Keratinocyte (primary cell): ENCODE measurements at regions not wholly inside any gene's neighbourhood (a gene's known extent, or its start where the extent isn't known, plus 50 kb on each side); places are given as distances from the start of the nearest gene placed in this dataset.
A peak's percentile ranks its signal among the peaks of the same experiment; 100 is the strongest.

Source experiments
- DNase-seq: peaks from one replicate; pipeline ENCODE4 v3.0.0-alpha.2; 2011; ENCODE audit warnings: low read depth, missing footprints, low spot score
- FAIRE-seq: peaks from 2 replicates; lab custom pipeline; 2011; peaks lifted over from hg19 to GRCh38; lab: Jason Lieb, UNC
- H2AFZ ChIP-seq: 2 replicates; pipeline ENCODE4 v1.6.0; 2012; ENCODE audit warnings: low read length, control low read depth, inconsistent platforms; ENCODE audit not compliant: control insufficient read depth
- H3K27ac ChIP-seq: 2 replicates; pipeline ENCODE4 v1.5.1; 2011; ENCODE audit warnings: low read length; ENCODE audit not compliant: control insufficient read depth, insufficient read depth
- H3K27me3 ChIP-seq: 3 replicates; pipeline ENCODE4 v1.6.0; 2011; ENCODE audit warnings: low read length; ENCODE audit not compliant: control insufficient read depth, insufficient read depth; ENCODE audit errors: extremely low read depth
- H3K36me3 ChIP-seq, 2 experiments: 2 replicates in 1 of 2; 3 replicates in 1 of 2; pipeline ENCODE4 v1.5.1; 2011; ENCODE audit warnings: low read length in 2 of 2, mild to moderate bottlenecking in 1 of 2; ENCODE audit not compliant: control insufficient read depth in 2 of 2, insufficient read depth in 2 of 2; ENCODE audit errors: extremely low read depth in 1 of 2
- H3K4me1 ChIP-seq: 3 replicates; pipeline ENCODE4 v1.5.1; 2011; ENCODE audit warnings: low read length; ENCODE audit not compliant: control insufficient read depth, insufficient read depth; ENCODE audit errors: extremely low read depth
- H3K4me2 ChIP-seq: 3 replicates; pipeline ENCODE4 v1.6.0; 2011; ENCODE audit warnings: low read depth, low read length; ENCODE audit not compliant: control insufficient read depth, insufficient read depth; ENCODE audit errors: extremely low read depth
- H3K4me3 ChIP-seq, 3 experiments: fragments of 200-600 bp in 1 of 3; sonication (generic) in 1 of 3; 2 replicates in 2 of 3; 3 replicates in 1 of 3; pipeline ENCODE4 v1.5.1; 2011 to 2016; ENCODE audit warnings: low read length in 3 of 3, mild to moderate bottlenecking in 3 of 3, control low read depth in 2 of 3, inconsistent platforms in 1 of 3, low read depth in 1 of 3, mixed read lengths in 1 of 3, mixed run types in 1 of 3, moderate library complexity in 1 of 3; ENCODE audit not compliant: control insufficient read depth in 2 of 3, insufficient read depth in 2 of 3; ENCODE audit errors: extremely low read depth in 1 of 3
- H3K79me2 ChIP-seq: 2 replicates; pipeline ENCODE4 v1.6.0; 2012; ENCODE audit warnings: low read length; ENCODE audit not compliant: control insufficient read depth, insufficient read depth
- H3K9ac ChIP-seq: 3 replicates; pipeline ENCODE4 v1.6.0; 2011; ENCODE audit warnings: low read length; ENCODE audit not compliant: control insufficient read depth, insufficient read depth; ENCODE audit errors: extremely low read depth
- H3K9me1 ChIP-seq: 3 replicates; pipeline ENCODE4 v1.6.0; 2011; ENCODE audit warnings: low read length; ENCODE audit not compliant: control insufficient read depth, insufficient read depth; ENCODE audit errors: extremely low read depth
- H3K9me3 ChIP-seq: 2 replicates; pipeline ENCODE4 v1.5.1; 2012; ENCODE audit warnings: low read depth, low read length; ENCODE audit not compliant: control insufficient read depth
- H4K20me1 ChIP-seq: 3 replicates; pipeline ENCODE4 v1.6.0; 2011; ENCODE audit warnings: low read length; ENCODE audit not compliant: control insufficient read depth, insufficient read depth; ENCODE audit errors: extremely low read depth
- CTCF ChIP-seq, 3 experiments: IDR thresholded peaks in 1 of 3; conservative IDR thresholded peaks in 1 of 3; optimal IDR thresholded peaks in 1 of 3; 2 replicates in 2 of 3; 3 replicates in 1 of 3; pipeline versions ENCODE3 to v1.5.1; 2011; ENCODE audit warnings: low read length in 3 of 3, mild to moderate bottlenecking in 3 of 3, moderate library complexity in 2 of 3, control low read depth in 1 of 3, inconsistent platforms in 1 of 3; ENCODE audit not compliant: insufficient read depth in 2 of 3; ENCODE audit errors: extremely low read depth in 1 of 3
- EZH2 ChIP-seq: IDR thresholded peaks from one replicate; pipeline ENCODE4 v1.6.1; 2012; ENCODE audit warnings: inconsistent platforms, mild to moderate bottlenecking, low read length, moderate library complexity
- dilution Hi-C: fragments of 300-500 bp; cut with MboI; formaldehyde crosslinking; loops from one replicate; pipeline ENCODE4 v1.7.0; 2020; ENCODE audit warnings: low sequenced_read_pairs; ENCODE audit not compliant: extremely low pct_ligation_motif_present

- Histone ChIP-seq H3K27me3 (peaks cover 7% of the 10 kb centered on the region), H2AFZ (peak overlapping the region; percentile 62), H3K27ac (no peak overlapping the region), H3K4me1 (no peaks in the 10 kb centered on the region), H3K36me3 (no peaks in the 10 kb centered on the region), H3K4me2 (no peak overlapping the region), H4K20me1 (no peaks in the 10 kb centered on the region), H3K79me2 (no peaks in the 10 kb centered on the region), H3K9me1 (no peaks in the 10 kb centered on the region), H3K9me3 (no peaks in the 10 kb centered on the region), H3K4me3 (no peak overlapping the region), H3K9ac (no peak overlapping the region)
- TF ChIP-seq CTCF (optimal IDR thresholded peaks at IDR 0.05 in 1 of 3, IDR thresholded peaks at IDR 0.05 in 1 of 3, conservative IDR thresholded peaks at IDR 0.05 in 1 of 3; ENCODE audit: extremely low read depth in 1 of 3, insufficient read depth in 2 of 3, low read length in 3 of 3) (no peak), EZH2 (no peak)
- dilution Hi-C loops: no loop called here
- FAIRE-seq: peak; percentile 39
- no peak for DNase-seq
Measured at GRCh38 chr18:22335731-22336198, 82.0 kb downstream of the CTAGE1 start.

- Histone ChIP-seq H3K4me2 (no peak overlapping the region), H3K79me2 (no peaks in the 10 kb centered on the region), H3K27ac (no peak overlapping the region), H3K9ac (no peak overlapping the region), H3K4me3 (no peak overlapping the region), H3K27me3 (peaks cover 10% of the 10 kb centered on the region), H3K4me1 (no peaks in the 10 kb centered on the region), H3K36me3 (no peaks in the 10 kb centered on the region), H3K9me3 (no peaks in the 10 kb centered on the region), H4K20me1 (no peaks in the 10 kb centered on the region), H2AFZ (no peak overlapping the region), H3K9me1 (no peaks in the 10 kb centered on the region)
- no peak for TF ChIP-seq EZH2
- TF ChIP-seq CTCF (optimal IDR thresholded peaks at IDR 0.05 in 1 of 3, IDR thresholded peaks at IDR 0.05 in 1 of 3, conservative IDR thresholded peaks at IDR 0.05 in 1 of 3; ENCODE audit: extremely low read depth in 1 of 3, insufficient read depth in 2 of 3, low read length in 3 of 3): no peak
- FAIRE-seq: no peak
- dilution Hi-C loops: no loop called here
- DNase-seq: no peak
Measured at GRCh38 chr18:22334567-22334966, 83.1 kb downstream of the CTAGE1 start.
